HL-60 (cell line): ENCODE measurements at regions not wholly inside any gene's neighbourhood (a gene's known extent, or its start where the extent isn't known, plus 50 kb on each side); places are given as distances from the start of the nearest gene placed in this dataset.

Source experiments
- CTCF ChIP-seq: IDR thresholded peaks from one replicate; pipeline ENCODE4 v1.5.1; 2011; ENCODE audit warnings: low read length, control low read depth, inconsistent platforms; ENCODE audit not compliant: insufficient read depth
- GABPA ChIP-seq: IDR thresholded peaks from 2 replicates; pipeline ENCODE4 v1.6.1; 2012; ENCODE audit warnings: low read depth
- POLR2AphosphoS5 ChIP-seq: IDR thresholded peaks from 2 replicates; pipeline ENCODE4 v1.6.1; 2012; ENCODE audit warnings: low read depth
- REST ChIP-seq: IDR thresholded peaks from 2 replicates; pipeline ENCODE4 v1.6.1; 2012; ENCODE audit warnings: low read depth; ENCODE audit not compliant: insufficient replicate concordance
- SPI1 ChIP-seq: IDR thresholded peaks from 2 replicates; pipeline ENCODE4 v1.6.1; 2012; ENCODE audit warnings: low read depth, mild to moderate bottlenecking, borderline replicate concordance

GRCh38 chr3:46576-46975, 150.0 kb upstream of the CHL1 start:
- TF ChIP-seq CTCF: no peak
- TF ChIP-seq GABPA: no peak
- no peak for TF ChIP-seq REST
- no peak for TF ChIP-seq POLR2AphosphoS5
- TF ChIP-seq SPI1: no peak
